ENCODE measurements at regions not wholly inside any gene's neighbourhood (a gene's known extent, or its start where the extent isn't known, plus 50 kb on each side); places are given as distances from the start of the nearest gene placed in this dataset.

DNA sequence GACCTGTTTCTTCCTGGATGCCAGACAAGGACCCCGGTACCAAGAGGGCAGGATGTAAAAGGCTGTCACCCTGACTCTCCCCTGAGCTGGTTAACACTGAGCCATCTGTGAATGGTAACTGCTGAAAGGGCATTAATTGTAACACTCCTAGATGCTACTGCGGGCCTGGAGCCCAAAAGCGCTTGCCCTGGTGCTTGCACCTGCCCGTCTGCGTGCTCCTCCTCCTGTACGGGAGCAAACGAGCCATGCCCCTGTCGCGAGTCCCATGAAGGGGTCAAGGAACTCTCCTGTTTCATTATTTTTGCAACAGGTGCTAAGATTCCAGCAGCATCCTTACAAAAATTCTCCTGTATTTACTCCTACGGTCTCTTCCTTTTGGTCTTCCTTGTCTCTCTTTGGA lies 140.0 kb upstream of the LAMA2 start:
- TF ChIP-seq CTCF (IDR thresholded peaks at IDR 0.05; ENCODE audit: low read depth, low read length, poor library complexity, severe bottlenecking) (no peak), EZH2phosphoT487 (IDR thresholded peaks at IDR 0.05; ENCODE audit: borderline replicate concordance, low read length) (no peak)

All from DOHH2 (cell line).